Limb (tissue), 2 donors: ENCODE measurements at regions not wholly inside any gene's neighbourhood (a gene's known extent, or its start where the extent isn't known, plus 50 kb on each side); places are given as distances from the start of the nearest gene placed in this dataset.

Experiments
- DNase-seq, 2 donors: peaks; one replicate each; pipeline ENCODE4 v3.0.0-alpha.2; 2016; ENCODE audit errors: extremely low spot score in 2 of 2

GRCh38 chr2:18503376-18504228 lies 56.9 kb downstream of the RDH14 start:
- no peak for DNase-seq

DNA sequence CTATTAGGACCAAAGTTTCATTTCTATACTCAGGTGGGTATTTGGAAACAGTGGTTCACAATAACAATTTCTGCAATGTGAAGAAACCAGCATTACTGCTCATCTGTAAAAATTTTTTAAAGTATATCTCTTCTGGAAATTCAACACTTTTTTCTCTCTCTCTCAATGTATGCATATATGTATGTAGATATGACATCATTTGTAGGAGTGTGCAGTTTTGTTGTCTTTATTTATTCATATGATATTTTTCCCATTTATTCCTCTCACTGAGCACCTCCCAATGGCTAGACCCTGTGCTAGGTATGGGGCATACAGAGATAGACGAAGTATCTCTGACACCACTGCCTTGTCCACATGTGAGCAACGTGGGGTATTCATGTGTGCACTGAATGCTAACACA lies 58.3 kb downstream of the RDH14 start:
- DNase-seq: no peak

DNA sequence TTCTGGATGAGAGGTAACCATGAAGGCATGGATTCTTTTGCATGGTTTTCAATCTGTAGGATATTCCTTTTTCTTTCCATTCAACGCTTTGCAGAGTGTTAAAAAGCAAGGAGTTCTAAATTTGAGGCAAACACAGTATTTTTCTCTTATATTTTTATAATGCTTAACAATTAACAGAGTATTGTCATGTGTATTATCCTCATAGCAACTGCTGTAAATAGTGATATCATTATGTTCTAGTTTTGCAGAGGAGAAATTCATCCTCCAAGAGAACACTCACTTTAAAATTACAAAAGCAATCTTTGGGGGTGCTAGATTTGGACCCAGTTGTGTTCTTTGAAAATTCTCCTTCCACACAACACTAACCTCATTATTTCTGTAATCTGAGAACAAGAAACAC lies 58.7 kb downstream of the RDH14 start:
- DNase-seq: no peak

DNA sequence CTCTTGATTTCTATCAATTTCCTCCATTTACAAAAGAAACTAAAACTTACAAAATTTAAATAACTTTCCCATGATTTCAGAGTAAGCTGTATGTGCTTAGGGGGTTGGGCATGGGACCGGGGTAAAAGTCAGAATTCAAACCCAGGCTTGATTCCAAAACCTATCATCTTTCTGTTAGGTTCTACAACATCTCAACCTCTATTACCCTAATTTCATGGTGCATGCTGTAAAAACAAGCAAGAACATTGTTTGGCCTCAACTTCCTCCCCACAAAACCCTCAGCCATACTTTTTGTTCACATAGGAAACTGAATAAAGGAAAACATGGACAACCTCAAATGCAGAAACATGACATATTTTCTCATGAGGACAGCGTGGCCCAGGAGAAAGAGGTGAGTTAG lies 59.3 kb downstream of the RDH14 start:
- DNase-seq: no peak

GRCh38 chr2:18500333-18500732 lies 60.1 kb downstream of the RDH14 start:
- no peak for DNase-seq

GRCh38 chr2:18498531-18498930 lies 61.9 kb downstream of the RDH14 start:
- no peak for DNase-seq

- no peak for DNase-seq
Measured at GRCh38 chr2:18496516-18496915, 63.9 kb downstream of the RDH14 start.

DNA sequence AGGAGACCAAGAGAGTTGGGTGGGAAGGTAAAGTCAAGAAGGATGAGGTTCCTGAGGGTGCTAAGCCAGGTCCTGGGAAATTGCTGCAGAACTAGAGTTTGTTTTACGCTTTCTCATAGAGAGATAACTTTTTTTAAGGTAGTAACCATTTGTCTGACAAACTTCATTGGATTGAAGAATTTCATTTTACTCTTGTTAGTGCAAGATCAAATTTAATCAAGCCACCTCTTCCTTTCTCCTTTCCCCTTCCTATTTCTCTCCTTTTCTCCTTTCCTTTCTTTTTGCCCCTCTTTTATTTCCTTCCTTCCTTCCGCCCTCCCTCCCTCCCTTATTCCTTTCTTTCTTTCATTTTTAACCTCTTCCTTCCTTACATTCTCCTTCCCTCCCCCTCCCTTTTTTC lies 65.4 kb downstream of the RDH14 start:
- DNase-seq: no peak

DNA sequence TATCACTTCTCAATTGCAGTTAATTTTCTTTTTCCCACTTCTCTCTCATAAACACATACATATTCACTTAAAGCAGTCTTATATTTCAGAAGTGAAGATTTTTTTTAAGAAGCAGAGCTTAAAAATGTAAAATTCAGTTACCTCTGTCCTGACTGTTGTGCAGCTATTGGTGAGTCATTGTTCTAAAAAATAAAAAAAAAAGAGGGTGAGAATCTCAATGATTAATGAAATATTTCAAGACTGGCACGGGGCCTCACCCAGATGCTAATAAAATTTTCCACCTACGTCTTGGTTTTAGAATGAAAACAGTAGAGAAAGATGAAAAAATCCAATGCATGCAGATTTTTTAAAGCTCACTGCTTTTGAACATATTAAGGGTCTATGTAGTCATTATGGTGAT lies 67.7 kb downstream of the RDH14 start:
- DNase-seq: no peak

GRCh38 chr2:18491577-18491976 lies 68.9 kb downstream of the RDH14 start:
- DNase-seq: no peak

DNA sequence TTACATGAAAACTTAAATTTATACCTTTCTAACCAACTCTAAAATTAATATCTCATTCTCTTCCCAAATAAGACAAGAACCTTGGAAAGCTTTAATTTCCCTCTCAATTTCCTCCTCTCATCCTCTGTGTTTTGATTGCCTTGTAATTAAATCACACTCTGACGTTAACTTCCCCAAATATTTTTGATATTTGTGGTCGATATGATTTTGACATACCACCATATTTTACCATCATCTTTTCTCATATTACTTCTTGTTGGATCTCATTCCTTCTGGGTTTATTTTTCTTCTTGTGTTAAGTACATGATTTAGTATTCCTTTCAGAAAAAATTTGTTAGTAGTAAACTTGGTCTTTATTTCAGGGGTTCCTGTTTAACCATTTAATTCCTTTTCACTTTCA lies 69.6 kb downstream of the RDH14 start:
- DNase-seq: no peak

GRCh38 chr2:18487106-18487913 lies 73.1 kb downstream of the RDH14 start:
- no peak for DNase-seq

GRCh38 chr2:18484625-18485024 lies 75.8 kb downstream of the RDH14 start:
- no peak for DNase-seq

- DNase-seq: no peak
Measured at GRCh38 chr2:18483896-18484295, 76.6 kb downstream of the RDH14 start.

- DNase-seq: no peak
Measured at GRCh38 chr2:18482666-18483065, 77.8 kb downstream of the RDH14 start.

GRCh38 chr2:18479947-18480369 lies 80.5 kb downstream of the RDH14 start:
- DNase-seq: peak in 1 of 2 donors; percentile 67

GRCh38 chr2:18477293-18477692 lies 83.2 kb downstream of the RDH14 start:
- DNase-seq: no peak

GRCh38 chr2:18476484-18476883 lies 84.0 kb downstream of the RDH14 start:
- DNase-seq: no peak

DNA sequence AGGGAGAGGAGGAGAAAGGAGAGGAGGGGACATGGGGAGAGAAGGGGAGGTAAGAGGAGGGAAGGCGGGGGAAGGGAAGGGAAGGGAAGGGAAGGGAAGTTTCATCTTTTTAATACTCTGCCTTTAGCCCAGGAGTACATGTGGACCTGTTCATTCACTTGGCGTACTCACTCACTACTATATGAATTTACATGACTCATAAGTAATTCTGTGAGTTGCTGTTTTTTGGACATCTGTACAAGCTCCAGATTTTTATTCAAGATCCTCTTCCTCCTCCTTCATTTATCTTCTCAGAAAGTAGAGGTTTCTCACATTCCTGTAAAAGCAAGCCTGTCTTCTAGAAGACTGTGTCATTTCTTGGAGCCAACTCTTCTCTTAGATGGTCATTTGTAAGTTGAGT lies 84.6 kb downstream of the RDH14 start:
- DNase-seq: no peak

DNA sequence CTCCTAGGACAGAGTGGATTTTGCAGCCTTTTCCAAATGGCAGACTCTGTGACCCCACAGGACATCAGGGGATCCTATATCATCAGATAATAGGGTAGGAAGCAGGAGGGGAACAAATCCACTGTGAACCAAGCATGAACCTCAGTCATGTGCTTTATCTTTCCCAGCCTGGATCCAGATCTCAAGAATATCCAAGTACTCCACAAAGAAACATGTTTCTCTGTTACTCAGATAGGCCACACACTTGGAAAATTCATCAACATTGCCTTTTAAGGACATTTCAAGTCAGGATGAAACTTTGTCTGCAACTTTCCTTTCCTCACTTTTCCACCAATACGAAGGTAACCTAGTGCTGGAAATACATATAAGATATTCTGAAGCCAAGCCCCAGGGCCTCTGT lies 85.8 kb downstream of the RDH14 start:
- DNase-seq: no peak

DNA sequence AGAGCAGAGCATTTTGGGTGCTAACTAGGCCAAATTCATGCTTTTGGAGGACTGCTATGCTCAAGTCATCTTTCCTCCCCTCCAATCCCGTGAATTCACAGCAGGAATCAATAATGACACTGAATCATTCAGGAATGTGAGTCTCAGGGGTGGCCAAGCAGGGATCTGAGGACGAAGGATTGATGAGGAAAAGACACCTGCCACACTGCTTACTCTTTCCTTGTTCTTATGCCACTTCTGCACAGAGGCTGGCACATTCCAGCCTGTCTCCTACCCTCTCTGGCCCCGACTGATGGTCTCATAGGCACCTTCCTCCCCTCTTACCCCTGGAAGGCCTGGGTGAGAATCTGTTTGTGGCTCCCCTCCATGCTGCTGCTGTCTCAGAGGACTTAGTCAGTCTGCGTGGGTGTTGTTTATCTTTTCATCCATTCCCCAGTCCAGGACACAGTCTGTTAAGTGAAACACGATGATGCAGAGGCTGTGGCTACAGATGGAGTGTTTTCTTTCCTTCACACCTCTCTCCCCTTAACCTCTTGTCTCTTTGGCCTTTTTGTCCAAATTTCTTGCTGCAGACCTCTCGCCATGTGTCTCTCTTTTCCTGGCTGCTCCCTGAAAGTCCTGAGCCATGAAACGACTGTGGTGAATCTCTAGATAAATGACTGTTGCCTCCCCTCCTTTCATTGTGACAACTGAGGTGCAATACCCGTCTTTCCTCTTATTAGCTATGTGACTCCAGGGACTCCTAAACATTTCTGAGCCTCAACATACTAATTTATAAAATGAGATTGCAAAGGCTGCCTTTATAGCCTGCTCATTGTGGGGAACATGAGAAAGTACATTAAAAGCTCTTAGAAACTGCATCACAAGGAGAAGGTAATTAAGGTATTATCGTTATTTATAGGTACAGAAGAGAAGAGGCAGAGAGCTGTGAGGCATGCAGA lies 86.9 kb downstream of the RDH14 start:
- DNase-seq: no peak
